C4-2B (cell line): ENCODE measurements at regions not wholly inside any gene's neighbourhood (a gene's known extent, or its start where the extent isn't known, plus 50 kb on each side); places are given as distances from the start of the nearest gene placed in this dataset.

Experiments
- ZFX ChIP-seq: fragments of 450-650 bp; IDR thresholded peaks from 2 replicates; pipeline ENCODE4 v1.6.1; 2017
- TF ChIP-seq, protein P1 (sequence below): fragments of 450-650 bp; conservative IDR thresholded peaks from 2 replicates; pipeline ENCODE4 v1.5.1; 2017; ENCODE audit warnings: mild to moderate bottlenecking

DNA sequence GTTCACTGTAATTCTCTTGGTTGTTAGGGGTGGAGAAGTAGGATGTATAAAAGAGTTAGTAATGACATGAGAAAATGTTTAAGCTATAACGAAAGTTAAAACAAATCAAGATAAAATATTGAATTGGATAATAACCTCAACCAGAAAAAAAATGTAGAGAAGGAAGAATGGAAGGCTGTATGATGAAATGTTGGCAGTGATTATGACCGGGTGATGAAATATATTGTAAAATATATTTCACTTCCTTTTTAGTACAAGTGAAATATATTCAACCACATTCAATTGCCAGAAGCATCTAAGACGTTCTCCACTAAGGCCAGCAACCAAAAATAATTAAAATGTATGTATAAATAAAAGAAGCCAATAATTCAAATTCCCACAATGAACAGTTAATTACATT is 309.3 kb upstream of the FGF13 start:
- TF ChIP-seq, protein P1, sequence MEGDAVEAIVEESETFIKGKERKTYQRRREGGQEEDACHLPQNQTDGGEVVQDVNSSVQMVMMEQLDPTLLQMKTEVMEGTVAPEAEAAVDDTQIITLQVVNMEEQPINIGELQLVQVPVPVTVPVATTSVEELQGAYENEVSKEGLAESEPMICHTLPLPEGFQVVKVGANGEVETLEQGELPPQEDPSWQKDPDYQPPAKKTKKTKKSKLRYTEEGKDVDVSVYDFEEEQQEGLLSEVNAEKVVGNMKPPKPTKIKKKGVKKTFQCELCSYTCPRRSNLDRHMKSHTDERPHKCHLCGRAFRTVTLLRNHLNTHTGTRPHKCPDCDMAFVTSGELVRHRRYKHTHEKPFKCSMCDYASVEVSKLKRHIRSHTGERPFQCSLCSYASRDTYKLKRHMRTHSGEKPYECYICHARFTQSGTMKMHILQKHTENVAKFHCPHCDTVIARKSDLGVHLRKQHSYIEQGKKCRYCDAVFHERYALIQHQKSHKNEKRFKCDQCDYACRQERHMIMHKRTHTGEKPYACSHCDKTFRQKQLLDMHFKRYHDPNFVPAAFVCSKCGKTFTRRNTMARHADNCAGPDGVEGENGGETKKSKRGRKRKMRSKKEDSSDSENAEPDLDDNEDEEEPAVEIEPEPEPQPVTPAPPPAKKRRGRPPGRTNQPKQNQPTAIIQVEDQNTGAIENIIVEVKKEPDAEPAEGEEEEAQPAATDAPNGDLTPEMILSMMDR: no peak
- TF ChIP-seq ZFX: no peak
